HepG2 (cell line): ENCODE measurements at regions not wholly inside any gene's neighbourhood (a gene's known extent, or its start where the extent isn't known, plus 50 kb on each side); places are given as distances from the start of the nearest gene placed in this dataset.
A peak's percentile ranks its signal among the peaks of the same experiment; 100 is the strongest.

Source experiments
- BRF2 ChIP-seq: sonication (generic); formaldehyde crosslinking; IDR thresholded peaks from 2 replicates; pipeline ENCODE4 v1.8.1; 2022; ENCODE audit warnings: mild to moderate bottlenecking, missing genetic modification reagents
- FOXA3 ChIP-seq: IDR thresholded peaks from 2 replicates; pipeline ENCODE4 v1.6.1; 2016; ENCODE audit warnings: missing genetic modification reagents, missing compliant biosample characterization
- MBNL3 ChIP-seq: fragments of 250-450 bp; sonication (Bioruptor Pico); conservative IDR thresholded peaks from 2 replicates; pipeline ENCODE4 v1.8.0; 2022; ENCODE audit warnings: mild to moderate bottlenecking, inconsistent platforms
- NR2F1 ChIP-seq, 2 experiments: fragments of 450-650 bp in 1 of 2; formaldehyde crosslinking in 1 of 2; IDR thresholded peaks; 2 replicates each; pipeline versions ENCODE4 v1.5.0 to v1.6.1; 2016 to 2020; ENCODE audit warnings: mild to moderate bottlenecking in 1 of 2, missing compliant biosample characterization in 1 of 2, missing genetic modification reagents in 1 of 2, moderate library complexity in 1 of 2
- SMAD3 ChIP-seq: sonication (generic); formaldehyde crosslinking; IDR thresholded peaks from 2 replicates; pipeline ENCODE4 v1.4.0; 2020; ENCODE audit warnings: missing genetic modification reagents
- SOX6 ChIP-seq, 2 experiments: fragments of 450-650 bp in 1 of 2; sonication (generic) in 1 of 2; formaldehyde crosslinking in 1 of 2; IDR thresholded peaks; 2 replicates each; pipeline versions ENCODE4 v1.4.0 to v1.6.1; 2017 to 2020; ENCODE audit warnings: antibody characterized with exemption in 1 of 2, mild to moderate bottlenecking in 1 of 2, missing genetic modification reagents in 1 of 2
- THAP11 ChIP-seq: IDR thresholded peaks from 2 replicates; pipeline ENCODE4 v1.6.1; 2016; ENCODE audit warnings: missing biosample characterization, missing genetic modification reagents
- TMF1 ChIP-seq: sonication (generic); formaldehyde crosslinking; IDR thresholded peaks from 2 replicates; pipeline ENCODE4 v1.8.1; 2022; ENCODE audit warnings: low read depth, missing genetic modification reagents
- XRCC5 ChIP-seq: fragments of 200-400 bp; formaldehyde crosslinking; optimal IDR thresholded peaks from 2 replicates; pipeline ENCODE3; 2017; ENCODE audit warnings: mild to moderate bottlenecking, low read length
- ZNF737 ChIP-seq: sonication (generic); formaldehyde crosslinking; IDR thresholded peaks from 2 replicates; pipeline ENCODE4 v1.5.0; 2020; ENCODE audit warnings: missing genetic modification reagents, mild to moderate bottlenecking, borderline replicate concordance
- ZNF772 ChIP-seq: sonication (generic); formaldehyde crosslinking; IDR thresholded peaks from 2 replicates; pipeline ENCODE4 v1.5.0; 2020; ENCODE audit warnings: mild to moderate bottlenecking, missing genetic modification reagents
- ZNF781 ChIP-seq: sonication (generic); formaldehyde crosslinking; IDR thresholded peaks from 2 replicates; pipeline ENCODE4 v1.5.1; 2020; ENCODE audit warnings: borderline replicate concordance, mild to moderate bottlenecking, missing genetic modification reagents; ENCODE audit errors: not compliant biosample characterization
- ZNF850 ChIP-seq: sonication (generic); formaldehyde crosslinking; conservative IDR thresholded peaks from 2 replicates; pipeline ENCODE4 v1.9.0; 2021; ENCODE audit warnings: mild to moderate bottlenecking, missing genetic modification reagents
- TF ChIP-seq, protein P1 (sequence below): sonication (generic); formaldehyde crosslinking; IDR thresholded peaks from 2 replicates; pipeline ENCODE4 v1.4.0; 2020; ENCODE audit warnings: missing genetic modification reagents, borderline replicate concordance
- TF ChIP-seq, protein P2 (sequence below): sonication (generic); formaldehyde crosslinking; IDR thresholded peaks from 2 replicates; pipeline ENCODE4 v1.4.0; 2020; ENCODE audit warnings: missing genetic modification reagents
- TF ChIP-seq, protein P3 (sequence below): sonication (generic); formaldehyde crosslinking; IDR thresholded peaks from 2 replicates; pipeline ENCODE4 v1.4.0; 2020; ENCODE audit warnings: missing genetic modification reagents, mild to moderate bottlenecking, borderline replicate concordance
- TF ChIP-seq, protein P4 (sequence below): sonication (generic); formaldehyde crosslinking; IDR thresholded peaks from 2 replicates; pipeline ENCODE4 v1.5.1; 2020; ENCODE audit warnings: missing genetic modification reagents, mild to moderate bottlenecking, borderline replicate concordance
- TF ChIP-seq, protein P5 (sequence below): sonication (generic); formaldehyde crosslinking; IDR thresholded peaks from 2 replicates; pipeline ENCODE4 v1.4.0; 2020; ENCODE audit warnings: missing genetic modification reagents

DNA sequence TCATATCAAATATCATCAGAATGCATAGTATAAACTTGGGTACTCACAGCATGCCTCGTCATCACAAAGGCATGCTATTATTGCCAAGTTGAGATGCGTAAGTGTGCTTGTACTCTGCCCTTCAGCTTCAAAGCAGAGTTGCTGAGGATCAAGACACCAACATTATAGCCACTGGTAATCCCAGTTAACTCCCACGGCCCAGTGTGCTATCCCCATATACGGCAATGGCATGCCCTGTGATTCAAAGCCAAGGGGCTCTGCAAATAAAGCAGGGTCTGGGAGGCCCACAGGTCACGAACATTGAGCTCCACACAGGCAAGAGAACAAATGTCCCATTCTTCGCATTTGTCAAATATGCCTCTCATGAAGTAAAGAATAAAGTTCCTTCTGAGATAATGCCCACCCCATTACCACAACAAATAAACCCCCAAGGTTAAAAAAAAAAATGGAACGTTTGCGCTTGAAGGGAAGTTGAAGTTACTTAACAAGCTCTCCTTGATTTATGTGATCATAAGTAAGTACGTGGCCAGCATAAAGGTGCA is 298.1 kb upstream of the NECTIN3 start (continued):
- TF ChIP-seq, protein P1, sequence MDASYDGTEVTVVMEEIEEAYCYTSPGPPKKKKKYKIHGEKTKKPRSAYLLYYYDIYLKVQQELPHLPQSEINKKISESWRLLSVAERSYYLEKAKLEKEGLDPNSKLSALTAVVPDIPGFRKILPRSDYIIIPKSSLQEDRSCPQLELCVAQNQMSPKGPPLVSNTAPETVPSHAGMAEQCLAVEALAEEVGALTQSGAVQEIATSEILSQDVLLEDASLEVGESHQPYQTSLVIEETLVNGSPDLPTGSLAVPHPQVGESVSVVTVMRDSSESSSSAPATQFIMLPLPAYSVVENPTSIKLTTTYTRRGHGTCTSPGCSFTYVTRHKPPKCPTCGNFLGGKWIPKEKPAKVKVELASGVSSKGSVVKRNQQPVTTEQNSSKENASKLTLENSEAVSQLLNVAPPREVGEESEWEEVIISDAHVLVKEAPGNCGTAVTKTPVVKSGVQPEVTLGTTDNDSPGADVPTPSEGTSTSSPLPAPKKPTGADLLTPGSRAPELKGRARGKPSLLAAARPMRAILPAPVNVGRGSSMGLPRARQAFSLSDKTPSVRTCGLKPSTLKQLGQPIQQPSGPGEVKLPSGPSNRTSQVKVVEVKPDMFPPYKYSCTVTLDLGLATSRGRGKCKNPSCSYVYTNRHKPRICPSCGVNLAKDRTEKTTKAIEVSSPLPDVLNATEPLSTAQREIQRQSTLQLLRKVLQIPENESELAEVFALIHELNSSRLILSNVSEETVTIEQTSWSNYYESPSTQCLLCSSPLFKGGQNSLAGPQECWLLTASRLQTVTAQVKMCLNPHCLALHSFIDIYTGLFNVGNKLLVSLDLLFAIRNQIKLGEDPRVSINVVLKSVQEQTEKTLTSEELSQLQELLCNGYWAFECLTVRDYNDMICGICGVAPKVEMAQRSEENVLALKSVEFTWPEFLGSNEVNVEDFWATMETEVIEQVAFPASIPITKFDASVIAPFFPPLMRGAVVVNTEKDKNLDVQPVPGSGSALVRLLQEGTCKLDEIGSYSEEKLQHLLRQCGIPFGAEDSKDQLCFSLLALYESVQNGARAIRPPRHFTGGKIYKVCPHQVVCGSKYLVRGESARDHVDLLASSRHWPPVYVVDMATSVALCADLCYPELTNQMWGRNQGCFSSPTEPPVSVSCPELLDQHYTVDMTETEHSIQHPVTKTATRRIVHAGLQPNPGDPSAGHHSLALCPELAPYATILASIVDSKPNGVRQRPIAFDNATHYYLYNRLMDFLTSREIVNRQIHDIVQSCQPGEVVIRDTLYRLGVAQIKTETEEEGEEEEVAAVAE (CRISPR knock-in tag): no peak
- TF ChIP-seq TMF1 (CRISPR knock-in tag) (no peak), BRF2 (CRISPR knock-in tag) (no peak), SMAD3 (CRISPR knock-in tag) (no peak; the same call in 1 of the 2 replicates), MBNL3 (CRISPR knock-in tag) (no peak), SOX6 (IDR thresholded peaks at IDR 0.05) (no peak), SOX6 (CRISPR knock-in tag; IDR thresholded peaks at IDR 0.05) (peak; percentile 98), FOXA3 (CRISPR knock-in tag) (peak; percentile 88), THAP11 (CRISPR knock-in tag) (peak; percentile 50; the same call in 1 of the 2 replicates), ZNF772 (CRISPR knock-in tag) (no peak), XRCC5 (peak; percentile 75), NR2F1 (CRISPR knock-in tag; IDR thresholded peaks at IDR 0.05) (peak; percentile 83 to 90), ZNF737 (CRISPR knock-in tag) (no peak), ZNF781 (CRISPR knock-in tag) (no peak), ZNF850 (CRISPR knock-in tag) (no peak)
- TF ChIP-seq, protein P2, sequence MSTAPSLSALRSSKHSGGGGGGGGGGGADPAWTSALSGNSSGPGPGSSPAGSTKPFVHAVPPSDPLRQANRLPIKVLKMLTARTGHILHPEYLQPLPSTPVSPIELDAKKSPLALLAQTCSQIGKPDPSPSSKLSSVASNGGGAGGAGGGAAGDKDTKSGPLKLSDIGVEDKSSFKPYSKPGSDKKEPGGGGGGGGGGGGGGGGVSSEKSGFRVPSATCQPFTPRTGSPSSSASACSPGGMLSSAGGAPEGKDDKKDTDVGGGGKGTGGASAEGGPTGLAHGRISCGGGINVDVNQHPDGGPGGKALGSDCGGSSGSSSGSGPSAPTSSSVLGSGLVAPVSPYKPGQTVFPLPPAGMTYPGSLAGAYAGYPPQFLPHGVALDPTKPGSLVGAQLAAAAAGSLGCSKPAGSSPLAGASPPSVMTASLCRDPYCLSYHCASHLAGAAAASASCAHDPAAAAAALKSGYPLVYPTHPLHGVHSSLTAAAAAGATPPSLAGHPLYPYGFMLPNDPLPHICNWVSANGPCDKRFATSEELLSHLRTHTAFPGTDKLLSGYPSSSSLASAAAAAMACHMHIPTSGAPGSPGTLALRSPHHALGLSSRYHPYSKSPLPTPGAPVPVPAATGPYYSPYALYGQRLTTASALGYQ (CRISPR knock-in tag): peak; percentile 96
- TF ChIP-seq, protein P3, sequence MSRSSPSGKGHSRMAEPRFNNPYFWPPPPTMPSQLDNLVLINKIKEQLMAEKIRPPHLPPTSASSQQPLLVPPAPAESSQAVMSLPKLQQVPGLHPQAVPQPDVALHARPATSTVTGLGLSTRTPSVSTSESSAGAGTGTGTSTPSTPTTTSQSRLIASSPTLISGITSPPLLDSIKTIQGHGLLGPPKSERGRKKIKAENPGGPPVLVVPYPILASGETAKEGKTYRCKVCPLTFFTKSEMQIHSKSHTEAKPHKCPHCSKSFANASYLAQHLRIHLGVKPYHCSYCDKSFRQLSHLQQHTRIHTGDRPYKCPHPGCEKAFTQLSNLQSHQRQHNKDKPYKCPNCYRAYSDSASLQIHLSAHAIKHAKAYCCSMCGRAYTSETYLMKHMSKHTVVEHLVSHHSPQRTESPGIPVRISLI (CRISPR knock-in tag): peak; percentile 97
- TF ChIP-seq, protein P4, sequence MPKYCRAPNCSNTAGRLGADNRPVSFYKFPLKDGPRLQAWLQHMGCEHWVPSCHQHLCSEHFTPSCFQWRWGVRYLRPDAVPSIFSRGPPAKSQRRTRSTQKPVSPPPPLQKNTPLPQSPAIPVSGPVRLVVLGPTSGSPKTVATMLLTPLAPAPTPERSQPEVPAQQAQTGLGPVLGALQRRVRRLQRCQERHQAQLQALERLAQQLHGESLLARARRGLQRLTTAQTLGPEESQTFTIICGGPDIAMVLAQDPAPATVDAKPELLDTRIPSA (CRISPR knock-in tag): no peak
- TF ChIP-seq, protein P5, sequence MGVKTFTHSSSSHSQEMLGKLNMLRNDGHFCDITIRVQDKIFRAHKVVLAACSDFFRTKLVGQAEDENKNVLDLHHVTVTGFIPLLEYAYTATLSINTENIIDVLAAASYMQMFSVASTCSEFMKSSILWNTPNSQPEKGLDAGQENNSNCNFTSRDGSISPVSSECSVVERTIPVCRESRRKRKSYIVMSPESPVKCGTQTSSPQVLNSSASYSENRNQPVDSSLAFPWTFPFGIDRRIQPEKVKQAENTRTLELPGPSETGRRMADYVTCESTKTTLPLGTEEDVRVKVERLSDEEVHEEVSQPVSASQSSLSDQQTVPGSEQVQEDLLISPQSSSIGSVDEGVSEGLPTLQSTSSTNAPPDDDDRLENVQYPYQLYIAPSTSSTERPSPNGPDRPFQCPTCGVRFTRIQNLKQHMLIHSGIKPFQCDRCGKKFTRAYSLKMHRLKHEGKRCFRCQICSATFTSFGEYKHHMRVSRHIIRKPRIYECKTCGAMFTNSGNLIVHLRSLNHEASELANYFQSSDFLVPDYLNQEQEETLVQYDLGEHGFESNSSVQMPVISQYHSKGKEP (CRISPR knock-in tag): no peak
